Activated naive CD4-positive, alpha-beta T cell (primary cell): ENCODE measurements at regions not wholly inside any gene's neighbourhood (a gene's known extent, or its start where the extent isn't known, plus 50 kb on each side); places are given as distances from the start of the nearest gene placed in this dataset.
"Not testable (repeated sequence)": the region's sequence is repeated elsewhere in the genome, so short reads cannot be mapped to it uniquely, and the experiment has no call there.

Experiments used
- DNase-seq, 4 experiments: peaks; one replicate each; lab custom pipeline; 2025; lab: John Stamatoyannopoulos, UW

DNA sequence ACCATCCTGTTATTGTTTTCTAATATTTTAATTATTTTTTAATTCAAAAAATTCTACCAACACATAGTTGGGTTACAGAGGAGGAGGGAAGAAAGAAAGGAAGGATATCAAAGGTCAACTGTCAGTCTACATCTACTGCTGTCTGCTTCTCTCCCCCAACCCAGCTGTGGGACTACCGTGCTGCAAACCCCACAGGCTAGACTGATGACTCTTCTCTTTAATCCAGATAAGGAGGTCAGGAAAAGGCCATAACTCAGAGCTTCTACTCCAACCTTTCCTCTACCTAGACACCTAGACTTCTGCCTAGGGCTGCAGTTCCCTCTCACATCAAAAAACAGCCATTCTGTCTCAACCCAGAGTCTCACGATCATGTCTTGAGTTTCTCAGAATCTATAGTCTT lies 124.2 kb upstream of the ETV3 start:
- no peak for DNase-seq

GRCh38 chr1:157255891-157256290 lies 117.7 kb upstream of the ETV3 start:
- DNase-seq = not testable (repeated sequence)

- DNase-seq = not testable (repeated sequence)
Measured at GRCh38 chr1:157254183-157254582, 116.0 kb upstream of the ETV3 start.

- no peak for DNase-seq
Measured at GRCh38 chr1:157252473-157252872, 114.3 kb upstream of the ETV3 start.

GRCh38 chr1:157249739-157250138 lies 111.5 kb upstream of the ETV3 start:
- DNase-seq = no peak

DNA sequence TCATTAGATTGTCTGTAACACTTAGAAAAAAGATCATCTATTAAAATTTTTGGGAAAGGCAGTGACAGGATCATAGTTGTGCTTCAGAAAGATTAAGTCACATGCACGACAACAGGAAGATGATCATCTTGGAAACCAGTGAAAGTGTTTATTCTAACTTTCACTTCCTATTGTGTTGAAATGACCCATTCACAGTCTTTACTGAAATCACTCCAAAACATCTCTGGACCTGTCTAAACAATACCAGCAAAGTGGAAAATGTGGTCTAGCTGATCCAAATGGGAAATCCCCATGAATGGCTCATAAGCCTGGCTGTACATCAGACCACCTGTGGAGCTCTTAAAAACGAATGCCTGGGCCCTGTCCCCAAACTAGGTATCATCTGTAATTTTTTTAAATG lies 111.1 kb upstream of the ETV3 start:
- DNase-seq = no peak

DNA sequence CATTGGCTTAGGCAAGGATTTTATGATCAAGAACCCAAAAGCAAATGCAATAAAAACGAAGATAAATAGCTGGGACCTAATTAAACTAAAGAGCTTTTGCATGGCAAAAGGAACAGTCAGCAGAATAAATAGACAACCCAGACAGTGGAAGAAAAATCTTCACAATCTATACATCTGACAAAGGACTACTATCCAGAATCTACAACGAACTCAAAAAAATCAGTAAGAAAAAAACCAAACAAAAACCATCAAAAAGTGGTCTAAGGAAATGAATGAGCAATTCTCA lies 109.5 kb upstream of the ETV3 start:
- not testable (repeated sequence) for DNase-seq

DNA sequence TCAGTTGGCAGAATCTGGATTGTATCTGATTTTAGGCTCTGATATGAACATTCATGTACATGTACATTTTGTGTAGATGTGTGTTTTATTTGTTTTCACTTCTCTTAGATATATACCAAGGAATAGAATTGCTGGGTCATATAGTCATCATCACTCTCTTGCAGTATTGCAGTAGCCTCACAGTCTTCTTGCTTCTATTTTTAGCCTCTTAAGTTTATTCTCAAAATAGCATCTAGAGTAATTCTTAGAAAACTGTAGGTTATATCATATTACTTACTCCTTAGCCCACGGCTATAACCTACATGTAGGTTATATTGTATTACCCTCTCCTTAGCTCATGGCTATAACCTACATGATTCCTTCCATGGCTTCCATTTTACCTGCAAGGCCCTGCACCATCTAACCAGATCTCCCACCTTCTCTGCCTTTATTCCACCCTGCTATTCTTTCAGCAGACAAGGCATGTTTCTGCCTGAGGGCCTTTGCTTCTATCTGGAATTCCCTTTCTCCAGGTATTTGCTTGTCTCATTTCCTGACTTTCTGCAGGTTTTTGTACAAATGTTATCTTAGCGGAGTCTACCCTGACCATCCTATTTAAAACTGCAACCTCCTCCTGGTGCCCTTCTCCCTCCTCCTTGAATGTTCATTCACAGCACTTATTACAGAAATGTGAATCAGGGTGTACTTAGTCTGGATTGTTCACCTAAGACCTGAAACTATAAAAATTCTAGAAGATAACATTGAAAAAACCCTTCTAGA lies 109.0 kb upstream of the ETV3 start:
- no peak for DNase-seq

DNA sequence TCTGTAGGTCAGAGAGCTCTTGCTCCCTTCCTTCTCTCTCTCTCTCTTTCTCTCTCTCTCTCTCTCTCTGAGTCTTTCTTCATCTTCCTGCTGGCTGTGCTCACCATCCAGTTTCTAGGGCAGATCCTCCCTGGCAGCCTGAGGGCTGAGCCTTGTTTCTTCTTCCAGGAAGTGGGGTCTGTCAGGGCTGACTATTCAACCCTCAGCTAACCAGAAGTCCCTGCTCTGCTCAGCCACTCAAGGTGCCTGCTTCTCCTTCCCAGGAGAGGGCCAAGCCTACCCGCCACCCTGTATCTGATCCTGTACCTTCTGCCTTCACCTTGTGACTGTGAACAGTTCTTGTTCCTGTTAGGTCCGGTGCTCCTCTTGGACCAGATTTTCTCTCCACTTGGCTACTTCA lies 107.6 kb upstream of the ETV3 start:
- DNase-seq = no peak

DNA sequence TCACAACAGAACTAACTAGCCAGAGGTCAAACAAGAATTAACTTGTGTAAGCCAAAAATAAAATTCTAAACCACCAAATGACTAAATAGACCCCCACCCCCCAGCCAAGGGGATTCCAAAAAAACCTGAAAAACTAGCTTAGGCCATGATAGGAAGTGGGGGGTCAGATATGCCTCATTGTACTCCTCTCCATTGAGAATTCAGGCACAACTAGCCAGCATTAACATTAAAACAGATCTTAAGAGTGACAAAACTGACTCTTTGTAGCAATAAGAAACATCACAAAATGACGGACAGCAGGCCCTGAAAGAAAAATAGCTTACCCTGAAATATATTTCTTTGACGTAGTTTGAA lies 103.0 kb upstream of the ETV3 start:
- DNase-seq = no peak

GRCh38 chr1:157240495-157241184 lies 102.4 kb upstream of the ETV3 start:
- no peak for DNase-seq

GRCh38 chr1:157239936-157240335 lies 101.7 kb upstream of the ETV3 start:
- no peak for DNase-seq

GRCh38 chr1:157238585-157238984 lies 100.4 kb upstream of the ETV3 start:
- DNase-seq = no peak

DNA sequence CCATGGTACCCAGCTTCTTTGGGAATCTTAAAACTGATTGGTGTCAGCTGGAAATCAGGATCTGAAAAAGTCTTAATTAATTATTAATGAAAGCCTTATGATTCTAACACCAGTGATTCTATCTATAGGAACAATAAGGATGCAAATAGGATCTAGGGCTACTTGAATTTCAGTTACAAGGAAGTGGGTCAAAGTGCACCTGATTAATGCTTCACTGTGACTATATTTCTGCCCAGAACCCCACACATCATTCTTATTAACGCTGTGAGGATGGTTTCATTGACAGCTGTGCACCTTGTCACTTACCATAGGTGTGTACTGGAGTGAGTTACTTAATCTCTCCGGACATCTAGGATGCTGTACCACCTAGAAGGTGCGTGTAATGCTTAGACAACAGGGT lies 99.8 kb upstream of the ETV3 start:
- DNase-seq = no peak

DNA sequence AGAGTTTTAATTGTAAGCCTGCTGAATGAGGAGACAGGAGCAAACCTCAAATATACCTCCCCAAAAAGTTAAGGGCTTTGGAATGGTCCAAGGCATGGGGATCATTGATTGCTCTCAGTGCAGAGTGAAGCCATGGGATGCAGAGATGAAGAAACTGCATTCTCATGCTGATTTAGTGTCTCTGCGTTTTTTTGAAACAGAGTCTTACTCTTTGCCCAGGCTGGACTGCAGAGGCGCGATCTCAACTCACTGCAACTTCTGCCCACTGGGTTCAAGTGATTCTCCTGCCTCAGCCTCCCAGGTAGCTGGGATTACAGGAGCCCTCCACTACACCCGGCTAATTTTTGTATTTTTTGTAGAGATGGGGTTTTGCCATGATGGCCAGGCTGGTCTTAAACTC lies 99.3 kb upstream of the ETV3 start:
- DNase-seq = no peak

DNA sequence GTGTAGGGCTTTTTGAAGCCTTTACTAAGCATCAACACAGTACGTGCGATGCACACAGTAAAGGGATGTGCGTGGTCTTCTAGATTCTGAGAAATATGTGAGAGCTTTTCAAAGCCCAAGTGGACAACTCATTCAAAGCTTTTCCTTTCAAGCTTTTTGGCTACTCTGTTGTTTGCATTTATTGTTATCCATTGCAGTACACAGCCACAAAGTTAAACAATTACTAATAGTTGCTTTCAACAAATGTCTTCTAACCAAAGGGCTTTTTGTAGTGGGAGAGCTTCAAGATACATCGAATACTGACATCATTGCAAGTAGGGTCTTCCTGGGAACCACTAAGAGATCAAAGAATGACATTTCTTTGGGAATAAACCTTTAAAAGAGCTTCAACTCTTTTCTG lies 97.9 kb upstream of the ETV3 start:
- DNase-seq = no peak

- DNase-seq = no peak
Measured at GRCh38 chr1:157235307-157235706, 97.1 kb upstream of the ETV3 start.

GRCh38 chr1:157234705-157235273 lies 96.6 kb upstream of the ETV3 start:
- no peak for DNase-seq

GRCh38 chr1:157233131-157233530 lies 94.9 kb upstream of the ETV3 start:
- no peak for DNase-seq

DNA sequence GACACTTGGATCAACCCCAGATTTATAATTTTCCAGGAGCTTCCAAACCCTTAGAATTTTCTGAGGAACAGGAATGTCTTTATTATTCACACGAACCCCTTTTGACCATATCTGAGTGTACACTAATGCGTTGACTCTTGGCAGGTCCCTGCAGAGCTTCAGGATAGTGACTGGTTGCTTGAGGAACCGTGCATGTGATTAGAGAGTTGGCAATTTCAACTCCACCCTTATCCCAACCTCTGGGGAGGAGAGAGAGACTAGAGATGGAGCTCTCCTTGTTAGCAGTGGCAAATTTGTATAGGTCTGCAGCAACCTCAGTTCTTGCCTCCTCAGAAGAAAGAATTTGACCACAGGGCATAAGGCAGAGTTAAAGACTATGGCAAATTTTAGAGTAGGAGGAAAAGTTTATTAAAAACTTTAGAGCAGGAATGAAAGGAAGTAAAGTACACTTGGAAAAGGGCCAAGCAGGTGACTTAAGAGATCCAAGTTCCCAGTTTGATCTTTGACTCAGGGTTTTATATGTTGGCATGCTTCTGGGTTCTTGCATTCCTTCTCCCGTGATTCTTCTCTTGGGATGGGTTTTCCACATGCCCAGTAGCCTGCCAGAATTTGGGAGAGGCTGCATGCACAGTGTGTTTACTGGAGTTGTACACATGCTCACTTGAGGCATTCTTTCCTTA lies 93.8 kb upstream of the ETV3 start:
- DNase-seq = no peak

GRCh38 chr1:157230500-157230899 lies 92.3 kb upstream of the ETV3 start:
- no peak for DNase-seq

GRCh38 chr1:157227700-157228099 lies 89.5 kb upstream of the ETV3 start:
- no peak for DNase-seq

- DNase-seq = no peak
Measured at GRCh38 chr1:157226739-157227138, 88.5 kb upstream of the ETV3 start.
